HepG2 (cell line): ENCODE measurements at regions not wholly inside any gene's neighbourhood (a gene's known extent, or its start where the extent isn't known, plus 50 kb on each side); places are given as distances from the start of the nearest gene placed in this dataset.

Experiments used
- ATAC-seq: fragments of 200-7000 bp; cut with Tn5 transposase; 3 replicates; pipeline ENCODE4 v1.9.1; 2020; ENCODE audit warnings: mild to moderate bottlenecking, moderate library complexity
- BruUV-seq: library from RNA; stranded (reverse); fragments of 400-500 nt; replicated peaks from 2 replicates; lab custom pipeline; 2021; lab: Mats Ljungman, UMichigan
- CTCF ChIA-PET: fragments of 300-600 bp; formaldehyde crosslinking; extraction: SDS; loops from one replicate; lab custom pipeline; 2021; ENCODE audit warnings: low total read pairs, inconsistent platforms, low intra/inter-chr PET ratio; lab: Yijun Ruan, JAX
- POLR2A ChIA-PET: fragments of 350-600 bp; sonication (Branson Sonifier 250); formaldehyde crosslinking; loops from one replicate; lab custom pipeline; 2020; ENCODE audit warnings: antibody characterized with exemption, inconsistent platforms; lab: Yijun Ruan, JAX
- DNase-seq: peaks from one replicate; pipeline ENCODE4 v3.0.0-alpha.2; 2015; ENCODE audit warnings: low spot score
- FAIRE-seq: peaks from 3 replicates; lab custom pipeline; 2011; peaks lifted over from hg19 to GRCh38; lab: Jason Lieb, UNC
- H2AFZ ChIP-seq: one replicate; pipeline ENCODE4 v1.6.1; 2011; ENCODE audit warnings: low read length, inconsistent platforms
- H3K27ac ChIP-seq: fragments of 300-600 bp; 3 replicates; pipeline ENCODE4 v1.8.0; 2011; ENCODE audit warnings: mixed run types, mild to moderate bottlenecking, mixed read lengths, low read length, inconsistent platforms; ENCODE audit not compliant: insufficient read depth; ENCODE audit errors: extremely low read length
- H3K27me3 ChIP-seq, 2 experiments: fragments of 200-600 bp in 1 of 2; 2 replicates in 1 of 2; 3 replicates in 1 of 2; pipeline versions ENCODE4 v1.6.0 to v1.8.0; 2011; ENCODE audit warnings: low read length in 2 of 2, mild to moderate bottlenecking in 2 of 2, moderate library complexity in 2 of 2, inconsistent platforms in 1 of 2; ENCODE audit not compliant: insufficient read depth in 2 of 2, control insufficient read depth in 1 of 2
- H3K36me3 ChIP-seq, 2 experiments: fragments of 200-600 bp in 1 of 2; replicated peaks in 1 of 2; 2 replicates in 1 of 2; 3 replicates in 1 of 2; pipeline versions ENCODE4 v1.5.1 to v1.8.0; 2011; ENCODE audit warnings: low read length in 2 of 2, inconsistent platforms in 1 of 2; ENCODE audit not compliant: insufficient read depth in 2 of 2, control insufficient read depth in 1 of 2
- H3K4me1 ChIP-seq: 2 replicates; pipeline ENCODE4 v1.5.1; 2012; ENCODE audit warnings: low read length, inconsistent platforms; ENCODE audit not compliant: insufficient read depth
- H3K4me2 ChIP-seq: 2 replicates; pipeline ENCODE4 v1.6.0; 2011; ENCODE audit warnings: low read depth, low read length, inconsistent platforms
- H3K4me3 ChIP-seq, 3 experiments: fragments of 200-600 bp in 1 of 3; sonication (generic), shearing (Covaris generic) in 1 of 3; replicated peaks in 1 of 3; 2 replicates each; pipeline ENCODE4 v1.5.1; 2011 to 2016; ENCODE audit warnings: low read length in 3 of 3, inconsistent platforms in 2 of 3, low read depth in 2 of 3, mild to moderate bottlenecking in 2 of 3, control low read depth in 1 of 3, mixed read lengths in 1 of 3; ENCODE audit not compliant: insufficient read depth in 1 of 3
- H3K79me2 ChIP-seq: one replicate; pipeline ENCODE4 v1.6.1; 2011; ENCODE audit warnings: low read length, inconsistent platforms; ENCODE audit not compliant: insufficient read depth
- H3K9ac ChIP-seq: 2 replicates; pipeline ENCODE4 v1.6.0; 2011; ENCODE audit warnings: mild to moderate bottlenecking, low read depth, low read length, inconsistent platforms; ENCODE audit not compliant: insufficient read depth
- H3K9me3 ChIP-seq: 2 replicates; pipeline ENCODE4 v1.5.1; 2012; ENCODE audit warnings: mild to moderate bottlenecking, low read length
- H4K20me1 ChIP-seq: 2 replicates; pipeline ENCODE4 v1.6.0; 2011; ENCODE audit warnings: inconsistent platforms, mild to moderate bottlenecking, low read length, moderate library complexity; ENCODE audit not compliant: insufficient read depth
- ATF2 ChIP-seq: sonication (generic); formaldehyde crosslinking; IDR thresholded peaks from 2 replicates; pipeline ENCODE4 v1.4.0; 2020; ENCODE audit warnings: missing genetic modification reagents
- FOXA1 ChIP-seq, 2 experiments: fragments of 450-650 bp in 1 of 2; sonication (generic) in 1 of 2; formaldehyde crosslinking in 1 of 2; IDR thresholded peaks; 2 replicates each; pipeline versions ENCODE4 v1.4.0 to v1.6.1; 2016 to 2020; ENCODE audit warnings: missing genetic modification reagents in 1 of 2
- MYNN ChIP-seq: sonication (generic); formaldehyde crosslinking; IDR thresholded peaks from 2 replicates; pipeline ENCODE4 v1.4.0; 2020; ENCODE audit warnings: mild to moderate bottlenecking, low read depth, missing genetic modification reagents
- SNAPC4 ChIP-seq: sonication (generic); formaldehyde crosslinking; IDR thresholded peaks from 2 replicates; pipeline ENCODE4 v1.4.0; 2020; ENCODE audit warnings: mild to moderate bottlenecking, missing genetic modification reagents
- ZNF30 ChIP-seq: sonication (generic); formaldehyde crosslinking; IDR thresholded peaks from 2 replicates; pipeline ENCODE4 v1.5.0; 2020; ENCODE audit warnings: mild to moderate bottlenecking, missing genetic modification reagents
- ZNF407 ChIP-seq: sonication (generic); formaldehyde crosslinking; IDR thresholded peaks from one replicate; pipeline ENCODE4 v1.5.1; 2020; ENCODE audit warnings: mild to moderate bottlenecking, missing genetic modification reagents; ENCODE audit errors: not compliant biosample characterization
- ZNF468 ChIP-seq: sonication (generic); formaldehyde crosslinking; IDR thresholded peaks from 2 replicates; pipeline ENCODE4 v1.8.0; 2022; ENCODE audit warnings: mild to moderate bottlenecking, moderate library complexity, missing genetic modification reagents
- WGBS: methylation state at CpG from one replicate; pipeline ENCODE4 v1.1.6; 2017; ENCODE audit warnings: low lambda C conversion rate; 5-methylcytosine and 5-hydroxymethylcytosine counted together
- in situ Hi-C: cut with HindIII; loops from 2 replicates; pipeline ENCODE4 v1.10.0; 2017; ENCODE audit warnings: low pct_unique_long_range_greater_than_20kb; ENCODE audit not compliant: extremely low pct_ligation_motif_present
- intact Hi-C: fragments of 100-400 bp; cut with micrococcal nuclease; formaldehyde crosslinking; loops from one replicate; pipeline ENCODE4 v1.10.0; 2022; ENCODE audit not compliant: unreplicated experiment

GRCh38 chr17:72287586-72287985, 166.8 kb downstream of the SOX9 start:
- ATAC-seq (no peak), FAIRE-seq (no peak), DNase-seq (no peak)
- in situ Hi-C loops: no loop called here
- ChIA-PET CTCF (no interaction called here), POLR2A (no interaction called here)
- 31% methylated on average over 3 of the region's 4 CpGs for WGBS
- Histone ChIP-seq H3K4me1 (peaks cover 17% of the 10 kb centered on the region), H3K27me3 (peaks cover 0 to 10% of the 10 kb centered on the region in 2 experiments; a peak in 2 of 5 replicates), H4K20me1 (no peaks in the 10 kb centered on the region), H3K9ac (no peak overlapping the region), H2AFZ (no peak overlapping the region), H3K4me2 (no peak overlapping the region), H3K79me2 (no peaks in the 10 kb centered on the region), H3K27ac (no peak overlapping the region), H3K9me3 (no peaks in the 10 kb centered on the region), H3K36me3 (no peaks in the 10 kb centered on the region), H3K4me3 (no peak overlapping the region)
- no TSS peak for BruUV-seq
- intact Hi-C loops: no loop called here
- TF ChIP-seq ZNF468 (no peak), ZNF407 (no peak), ATF2 (CRISPR knock-in tag) (no peak), SNAPC4 (no peak), FOXA1 (IDR thresholded peaks at IDR 0.05) (no peak), FOXA1 (CRISPR knock-in tag; IDR thresholded peaks at IDR 0.05) (no peak), MYNN (CRISPR knock-in tag) (no peak), ZNF30 (CRISPR knock-in tag) (no peak)
